ENCODE measurements at regions not wholly inside any gene's neighbourhood (a gene's known extent, or its start where the extent isn't known, plus 50 kb on each side); places are given as distances from the start of the nearest gene placed in this dataset.

- H3K9me3 ChIP-seq: no peaks in the 10 kb centered on the region
- no peaks in the 10 kb centered on the region for H3K4me1 ChIP-seq
- H3K36me3 ChIP-seq: no peaks in the 10 kb centered on the region
- no peak overlapping the region for H3K27ac ChIP-seq
- TF ChIP-seq CTCF (IDR thresholded peaks at IDR 0.05): no peak
- no peak for DNase-seq (ENCODE audit: low spot score)
- H3K27me3 ChIP-seq: no peaks in the 10 kb centered on the region
- H3K4me3 ChIP-seq: no peak overlapping the region
These were observed 246.6 kb upstream of the PLET1 start for GRCh38 chr11:112507281-112507680.

- DNase-seq (ENCODE audit: low spot score): no peak
- no peak overlapping the region for H3K27ac ChIP-seq
These were observed 248.1 kb upstream of the PLET1 start for GRCh38 chr11:112508750-112509149.

GRCh38 chr11:112509300-112509699 is 248.6 kb upstream of the PLET1 start:
- Histone ChIP-seq H3K27me3 (no peaks in the 10 kb centered on the region), H3K27ac (no peak overlapping the region), H3K4me1 (no peaks in the 10 kb centered on the region), H3K36me3 (no peaks in the 10 kb centered on the region), H3K9me3 (no peaks in the 10 kb centered on the region), H3K4me3 (no peak overlapping the region)
- no peak for TF ChIP-seq CTCF (IDR thresholded peaks at IDR 0.05)
- DNase-seq (ENCODE audit: low spot score): no peak

More at GRCh38 chr11:112508750-112509149, 248.1 kb upstream of the PLET1 start:
- TF ChIP-seq CTCF (IDR thresholded peaks at IDR 0.05): no peak
- H3K27me3 ChIP-seq: no peaks in the 10 kb centered on the region
- no peak overlapping the region for H3K4me3 ChIP-seq
- no peaks in the 10 kb centered on the region for H3K4me1 ChIP-seq
- no peaks in the 10 kb centered on the region for H3K9me3 ChIP-seq
- no peaks in the 10 kb centered on the region for H3K36me3 ChIP-seq

GRCh38 chr11:112511271-112511670 is 250.6 kb upstream of the PLET1 start:
- no peak for DNase-seq (ENCODE audit: low spot score)
- Histone ChIP-seq H3K4me1 (no peaks in the 10 kb centered on the region), H3K4me3 (no peak overlapping the region), H3K27ac (no peak overlapping the region), H3K27me3 (no peaks in the 10 kb centered on the region), H3K36me3 (no peaks in the 10 kb centered on the region), H3K9me3 (no peaks in the 10 kb centered on the region)
- no peak for TF ChIP-seq CTCF (IDR thresholded peaks at IDR 0.05)

GRCh38 chr11:112511911-112512310 is 251.3 kb upstream of the PLET1 start:
- H3K9me3 ChIP-seq: no peaks in the 10 kb centered on the region
- no peak overlapping the region for H3K27ac ChIP-seq
- no peaks in the 10 kb centered on the region for H3K36me3 ChIP-seq
- H3K4me3 ChIP-seq: no peak overlapping the region
- H3K4me1 ChIP-seq: no peaks in the 10 kb centered on the region
- no peaks in the 10 kb centered on the region for H3K27me3 ChIP-seq
- DNase-seq (ENCODE audit: low spot score): no peak
- TF ChIP-seq CTCF (IDR thresholded peaks at IDR 0.05): no peak

- no peak for TF ChIP-seq CTCF (IDR thresholded peaks at IDR 0.05)
- DNase-seq (ENCODE audit: low spot score): no peak
- Histone ChIP-seq H3K27me3 (no peaks in the 10 kb centered on the region), H3K9me3 (no peaks in the 10 kb centered on the region), H3K36me3 (no peaks in the 10 kb centered on the region), H3K4me1 (no peaks in the 10 kb centered on the region), H3K27ac (no peak overlapping the region), H3K4me3 (no peak overlapping the region)
These were observed 252.8 kb upstream of the PLET1 start for GRCh38 chr11:112513417-112513816.
